HEK293T (cell line): ENCODE measurements at regions not wholly inside any gene's neighbourhood (a gene's known extent, or its start where the extent isn't known, plus 50 kb on each side); places are given as distances from the start of the nearest gene placed in this dataset.

Experiments used
- ARNT ChIP-seq: fragments of 450-650 bp; IDR thresholded peaks from 2 replicates; pipeline ENCODE4 v1.6.1; 2017; ENCODE audit warnings: mild to moderate bottlenecking
- FOXA1 ChIP-seq: fragments of 450-650 bp; IDR thresholded peaks from 2 replicates; pipeline ENCODE4 v1.6.1; 2016; ENCODE audit warnings: mild to moderate bottlenecking
- FOXK2 ChIP-seq: fragments of 450-650 bp; IDR thresholded peaks from 2 replicates; pipeline ENCODE4 v1.6.1; 2016; ENCODE audit warnings: mild to moderate bottlenecking
- FOXM1 ChIP-seq: fragments of 450-650 bp; IDR thresholded peaks from 2 replicates; pipeline ENCODE4 v1.6.1; 2017; ENCODE audit warnings: mild to moderate bottlenecking, borderline replicate concordance
- HDGF ChIP-seq: fragments of 450-650 bp; IDR thresholded peaks from 2 replicates; pipeline ENCODE4 v1.6.1; 2017; ENCODE audit warnings: antibody characterized with exemption, borderline replicate concordance
- L3MBTL2 ChIP-seq: fragments of 450-650 bp; conservative IDR thresholded peaks from 2 replicates; pipeline ENCODE4 v1.6.1; 2016; ENCODE audit warnings: mild to moderate bottlenecking
- NFRKB ChIP-seq: fragments of 450-650 bp; IDR thresholded peaks from 2 replicates; pipeline ENCODE4 v1.6.1; 2016; ENCODE audit warnings: mild to moderate bottlenecking, moderate library complexity
- SP1 ChIP-seq: fragments of 450-650 bp; IDR thresholded peaks from 2 replicates; pipeline ENCODE4 v1.6.1; 2017
- SUZ12 ChIP-seq: fragments of 450-650 bp; IDR thresholded peaks from 2 replicates; pipeline ENCODE4 v1.6.1; 2016; ENCODE audit warnings: mild to moderate bottlenecking
- TARDBP ChIP-seq: fragments of 450-650 bp; IDR thresholded peaks from 2 replicates; pipeline ENCODE4 v1.6.1; 2016
- ZNF384 ChIP-seq: fragments of 450-650 bp; IDR thresholded peaks from 2 replicates; pipeline ENCODE4 v1.6.1; 2016
- TF ChIP-seq, protein P1 (sequence below): fragments of 450-650 bp; IDR thresholded peaks from 2 replicates; pipeline ENCODE4 v1.6.1; 2016

DNA sequence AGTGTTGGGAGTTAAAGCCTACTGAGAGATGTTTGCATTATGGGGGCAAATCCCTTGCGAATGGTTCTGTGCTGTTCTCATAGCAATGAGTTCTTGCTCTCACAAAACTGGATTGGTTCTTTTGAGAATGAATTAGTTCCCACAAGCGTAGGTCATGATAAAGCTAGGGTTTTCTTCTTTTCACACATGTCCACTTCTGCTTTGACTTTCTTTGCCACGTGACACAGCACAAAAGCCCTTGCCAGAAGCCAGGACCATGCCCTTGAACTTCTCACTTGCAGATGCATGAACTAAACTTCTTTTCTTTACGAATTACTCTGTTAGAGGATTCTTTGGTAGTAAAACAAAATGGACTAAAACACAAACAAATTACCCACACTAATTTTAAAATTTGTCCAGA is 922.8 kb downstream of the EPHA7 start:
- TF ChIP-seq, protein P1, sequence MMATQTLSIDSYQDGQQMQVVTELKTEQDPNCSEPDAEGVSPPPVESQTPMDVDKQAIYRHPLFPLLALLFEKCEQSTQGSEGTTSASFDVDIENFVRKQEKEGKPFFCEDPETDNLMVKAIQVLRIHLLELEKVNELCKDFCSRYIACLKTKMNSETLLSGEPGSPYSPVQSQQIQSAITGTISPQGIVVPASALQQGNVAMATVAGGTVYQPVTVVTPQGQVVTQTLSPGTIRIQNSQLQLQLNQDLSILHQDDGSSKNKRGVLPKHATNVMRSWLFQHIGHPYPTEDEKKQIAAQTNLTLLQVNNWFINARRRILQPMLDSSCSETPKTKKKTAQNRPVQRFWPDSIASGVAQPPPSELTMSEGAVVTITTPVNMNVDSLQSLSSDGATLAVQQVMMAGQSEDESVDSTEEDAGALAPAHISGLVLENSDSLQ: no peak
- no peak for TF ChIP-seq TARDBP
- no peak for TF ChIP-seq FOXM1
- no peak for TF ChIP-seq FOXA1
- no peak for TF ChIP-seq SP1
- TF ChIP-seq NFRKB: no peak
- TF ChIP-seq HDGF: no peak
- TF ChIP-seq FOXK2: no peak
- no peak for TF ChIP-seq ARNT
- no peak for TF ChIP-seq ZNF384
- TF ChIP-seq L3MBTL2: no peak
- TF ChIP-seq SUZ12: no peak
